Fibroblast of skin of left biceps (primary cell): ENCODE measurements at regions not wholly inside any gene's neighbourhood (a gene's known extent, or its start where the extent isn't known, plus 50 kb on each side); places are given as distances from the start of the nearest gene placed in this dataset.

Experiments
- DNase-seq, 2 experiments: peaks; one replicate each; pipeline ENCODE4 v3.0.0-alpha.2; 2013; ENCODE audit warnings: low read depth in 2 of 2

GRCh38 chr3:7793786-7794185, 707.8 kb upstream of the LMCD1 start:
- no peak for DNase-seq

- DNase-seq = no peak
Measured at GRCh38 chr3:7798276-7798675, 703.3 kb upstream of the LMCD1 start.

GRCh38 chr3:7800006-7800780, 701.4 kb upstream of the LMCD1 start:
- DNase-seq = no peak

- DNase-seq = no peak
Measured at GRCh38 chr3:7812490-7812889, 689.1 kb upstream of the LMCD1 start.

DNA sequence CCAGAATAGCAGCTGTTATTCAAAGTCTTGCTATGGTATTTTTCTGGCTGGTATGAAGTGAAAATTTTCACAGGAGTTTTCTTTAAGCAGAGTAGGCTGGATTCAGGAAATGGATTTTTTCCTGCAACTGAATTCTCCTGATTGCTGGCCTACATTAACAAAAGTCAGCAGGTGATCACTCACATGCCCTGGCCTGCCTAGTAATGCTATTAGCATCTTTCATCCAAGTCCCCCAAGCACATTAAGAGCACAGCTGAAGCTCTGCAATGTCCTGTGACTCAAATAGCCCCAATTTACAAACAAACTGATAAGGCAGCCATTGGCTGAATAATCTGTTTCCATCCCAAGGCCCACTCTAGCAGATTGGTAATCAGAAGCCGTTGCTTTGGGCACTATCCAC, 688.3 kb upstream of the LMCD1 start:
- no peak for DNase-seq

- no peak for DNase-seq
Measured at GRCh38 chr3:7817239-7817638, 684.4 kb upstream of the LMCD1 start.

DNA sequence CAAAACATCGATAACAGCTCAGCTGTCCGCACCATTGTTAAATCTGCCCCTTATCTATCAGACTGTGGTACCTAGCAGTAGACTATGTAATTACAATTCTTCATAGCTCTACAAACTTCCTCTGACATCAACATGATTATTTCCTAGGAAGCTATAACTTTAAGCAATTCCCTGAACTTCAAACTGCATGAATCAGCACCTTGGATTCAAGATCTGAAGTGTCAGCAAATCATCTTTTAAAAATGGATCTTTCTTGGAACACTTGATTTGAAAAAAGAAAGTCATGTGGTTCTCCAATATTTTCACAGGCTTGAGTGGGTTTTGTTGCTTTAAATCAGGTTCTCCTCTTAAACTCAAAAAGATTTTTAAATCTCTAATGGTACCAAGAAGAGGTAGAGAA, 680.7 kb upstream of the LMCD1 start:
- DNase-seq = no peak

DNA sequence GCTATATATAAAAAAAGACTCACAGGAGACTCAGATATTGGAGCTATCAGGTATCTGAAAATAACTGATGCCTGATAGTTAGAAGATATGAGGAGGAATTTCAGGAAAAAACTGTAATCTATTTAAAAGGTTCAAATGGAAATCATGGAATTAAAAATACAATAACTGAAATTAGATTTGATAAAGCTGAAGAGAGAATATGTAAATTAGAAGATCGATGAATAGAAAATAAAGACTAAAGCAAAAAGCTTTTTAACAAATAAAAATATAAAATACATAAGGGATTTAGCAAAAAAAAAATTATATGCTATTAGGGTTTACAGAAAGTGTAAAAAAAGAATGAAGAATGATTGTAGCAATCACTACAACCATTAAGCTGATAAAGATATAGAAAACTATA, 679.8 kb upstream of the LMCD1 start:
- DNase-seq = no peak

DNA sequence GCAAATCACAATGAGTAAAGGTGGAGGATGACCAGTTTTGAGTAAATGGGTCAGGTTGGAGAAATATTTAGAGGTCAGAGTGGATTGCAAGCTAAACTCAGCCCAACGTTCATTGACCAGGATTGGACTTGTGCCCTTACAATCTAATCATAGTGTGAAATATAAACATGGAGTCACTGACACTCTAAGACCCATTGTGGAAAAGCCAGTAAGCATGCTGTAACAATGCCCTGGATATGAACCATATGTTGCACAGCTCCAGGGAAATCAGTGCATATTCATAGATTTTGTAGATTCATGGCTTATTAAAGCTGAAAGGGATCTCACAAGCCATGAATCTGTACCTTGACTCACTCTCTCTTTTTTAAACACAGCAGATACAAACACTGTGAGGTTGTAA, 660.2 kb upstream of the LMCD1 start:
- DNase-seq = no peak

DNA sequence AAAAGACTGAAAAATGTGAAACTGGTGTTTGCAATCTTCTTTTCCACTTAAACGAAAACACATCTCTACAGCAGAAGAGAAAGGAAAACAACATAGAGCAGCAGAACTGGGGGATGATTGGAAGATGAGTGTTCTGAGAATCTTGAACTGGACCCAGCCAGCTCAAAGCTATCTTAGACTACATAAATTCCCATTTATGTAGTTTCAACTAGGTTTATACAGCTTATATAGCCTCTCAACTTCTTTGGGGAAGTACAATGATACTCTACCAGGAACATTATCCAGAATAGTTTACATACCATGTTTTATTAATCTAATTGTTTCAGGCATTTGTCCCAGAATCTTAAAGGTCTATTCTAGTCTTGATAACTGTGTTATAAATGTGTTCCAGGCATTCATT, 658.2 kb upstream of the LMCD1 start:
- no peak for DNase-seq

DNA sequence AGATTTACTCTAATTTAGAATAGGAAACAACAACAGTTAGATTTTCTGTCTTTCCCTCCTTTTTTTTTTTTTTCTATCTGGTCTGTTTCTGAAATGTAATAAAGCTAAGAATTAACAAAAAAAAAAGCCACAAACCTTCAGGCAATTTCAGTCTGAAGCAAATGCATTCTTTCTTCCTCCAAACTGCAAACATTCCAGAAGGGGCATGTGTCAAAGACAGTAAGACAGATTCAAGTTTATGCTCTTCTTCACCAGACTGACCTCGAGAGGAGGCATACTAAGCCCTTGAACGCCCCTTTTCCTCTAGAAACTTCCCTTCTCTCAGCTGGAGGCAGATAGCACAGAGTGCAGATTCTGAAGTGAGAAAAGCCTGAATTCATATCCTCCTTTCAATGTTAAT, 654.6 kb upstream of the LMCD1 start:
- DNase-seq = no peak

- no peak for DNase-seq
Measured at GRCh38 chr3:7847521-7847920, 654.1 kb upstream of the LMCD1 start.

DNA sequence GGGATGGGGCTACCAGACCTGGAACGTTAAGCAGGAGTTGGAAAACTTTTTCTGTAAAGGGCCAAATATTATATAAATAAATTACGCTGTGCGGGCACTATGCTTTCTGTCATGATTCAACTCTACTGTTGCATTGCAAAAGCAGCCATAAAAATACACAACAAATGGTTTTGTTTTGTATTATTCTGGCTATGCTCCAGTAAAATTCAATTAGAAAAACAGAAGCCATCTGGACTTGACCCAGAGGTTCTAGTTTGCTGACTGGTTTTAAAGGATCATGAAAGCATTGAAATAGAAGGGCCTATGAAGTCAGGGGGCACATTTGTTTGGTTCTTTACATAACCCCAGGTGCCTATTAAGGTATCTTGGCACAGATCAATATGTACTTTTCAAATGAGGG, 647.4 kb upstream of the LMCD1 start:
- DNase-seq = no peak

DNA sequence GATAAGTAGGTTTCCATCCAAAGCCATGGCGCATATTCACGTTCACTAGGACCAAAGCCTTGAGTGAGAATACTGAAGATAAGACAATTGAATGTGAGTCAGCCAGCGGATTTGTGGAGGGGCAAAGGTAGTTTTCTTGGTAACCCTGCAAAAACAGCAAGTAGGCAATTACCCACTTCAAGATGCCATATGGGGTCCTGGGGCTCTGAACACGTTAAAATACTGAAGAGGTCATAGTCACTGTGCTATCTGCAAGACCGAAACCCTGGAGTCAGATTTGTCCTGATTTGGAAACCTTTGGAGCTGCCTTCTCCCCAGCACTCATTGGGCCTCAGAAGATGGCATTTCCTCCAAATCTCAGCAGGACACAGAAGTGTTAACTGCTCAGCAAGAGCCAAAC, 646.9 kb upstream of the LMCD1 start:
- DNase-seq = no peak

DNA sequence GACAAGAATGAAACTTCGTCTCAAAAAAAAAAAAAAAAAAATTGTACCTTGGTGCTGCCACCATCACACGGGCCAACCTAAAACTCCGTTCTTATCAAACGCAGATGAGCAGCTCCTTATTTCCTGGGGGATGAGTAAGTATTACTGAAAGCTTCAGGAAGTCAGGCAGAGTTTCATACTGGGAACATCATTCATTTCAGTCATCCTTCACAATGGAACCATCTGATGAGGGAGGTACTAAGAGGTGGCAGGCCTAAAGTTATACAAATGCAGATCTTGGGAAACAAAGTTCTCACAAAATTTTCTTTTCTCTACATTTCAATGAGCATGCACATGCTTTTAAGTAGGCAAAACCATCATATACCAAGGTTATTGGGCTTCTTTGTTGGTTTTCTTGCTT, 636.0 kb upstream of the LMCD1 start:
- no peak for DNase-seq

DNA sequence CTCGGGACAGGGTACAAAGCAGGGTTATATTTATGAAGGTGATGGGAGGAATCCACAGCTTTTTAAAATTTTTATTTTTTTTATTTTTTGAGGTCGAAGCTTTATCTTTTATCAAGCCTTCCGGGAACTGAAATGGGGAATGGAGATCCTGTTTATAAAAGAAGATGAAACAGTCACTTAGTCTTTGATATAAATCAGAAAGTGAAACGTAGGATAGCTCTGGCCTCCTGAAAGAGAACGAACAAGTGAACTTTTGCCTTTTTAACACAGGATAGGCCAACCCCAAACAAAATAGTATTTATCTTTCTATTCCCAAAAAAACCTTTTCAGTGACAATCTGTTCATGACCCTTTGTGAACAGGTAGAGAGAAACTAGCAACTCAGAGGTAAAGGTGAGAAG, 634.0 kb upstream of the LMCD1 start:
- DNase-seq = no peak

DNA sequence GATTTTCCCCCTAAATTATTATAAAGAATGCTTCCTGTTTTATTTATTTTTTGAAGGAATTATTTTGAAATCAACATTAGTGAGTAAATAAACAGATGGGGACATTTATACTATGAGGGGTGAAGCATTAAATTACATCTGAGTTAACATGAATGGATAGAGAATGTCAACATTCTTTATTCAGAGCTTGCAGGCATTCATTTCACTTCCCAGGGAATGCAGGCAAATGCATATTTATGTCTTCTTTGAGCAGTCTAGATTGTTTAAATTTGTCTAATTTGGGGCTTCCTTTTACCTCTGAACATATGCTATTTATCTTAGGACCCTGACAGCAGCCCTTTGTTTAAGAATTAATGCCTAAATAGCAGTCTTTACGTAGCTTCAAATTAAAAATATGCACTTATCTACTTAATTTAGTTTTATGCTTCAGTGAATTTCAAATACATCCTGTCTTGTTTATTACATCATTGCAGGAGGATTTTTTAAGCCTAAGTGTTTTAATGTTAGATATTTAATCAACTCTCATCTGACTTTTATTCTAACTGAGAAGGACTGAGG, 630.5 kb upstream of the LMCD1 start:
- DNase-seq = no peak

GRCh38 chr3:7874116-7874515, 627.5 kb upstream of the LMCD1 start:
- no peak for DNase-seq

GRCh38 chr3:7875925-7876324, 625.7 kb upstream of the LMCD1 start:
- DNase-seq = no peak

- DNase-seq = no peak
Measured at GRCh38 chr3:7876741-7877297, 624.8 kb upstream of the LMCD1 start.

- no peak for DNase-seq
Measured at GRCh38 chr3:7877312-7877711, 624.3 kb upstream of the LMCD1 start.

DNA sequence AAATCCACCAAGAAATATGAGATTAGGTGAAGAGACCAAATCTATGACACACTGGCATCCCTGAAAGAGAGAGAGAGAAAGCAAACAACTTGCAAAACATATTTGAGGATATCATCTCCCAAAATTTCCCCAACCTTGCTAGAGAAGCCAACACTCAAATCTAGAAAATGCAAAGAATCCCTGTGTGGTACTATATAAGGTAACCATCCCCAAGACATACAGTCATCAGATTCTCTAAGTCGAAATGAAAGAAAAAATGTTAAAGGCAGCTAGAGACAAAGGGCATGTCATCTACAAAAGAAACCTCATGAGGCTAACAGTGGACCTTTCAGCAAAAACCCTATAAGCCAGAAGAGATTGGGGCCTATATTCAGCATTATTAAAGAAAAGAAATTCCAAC, 622.1 kb upstream of the LMCD1 start:
- no peak for DNase-seq

DNA sequence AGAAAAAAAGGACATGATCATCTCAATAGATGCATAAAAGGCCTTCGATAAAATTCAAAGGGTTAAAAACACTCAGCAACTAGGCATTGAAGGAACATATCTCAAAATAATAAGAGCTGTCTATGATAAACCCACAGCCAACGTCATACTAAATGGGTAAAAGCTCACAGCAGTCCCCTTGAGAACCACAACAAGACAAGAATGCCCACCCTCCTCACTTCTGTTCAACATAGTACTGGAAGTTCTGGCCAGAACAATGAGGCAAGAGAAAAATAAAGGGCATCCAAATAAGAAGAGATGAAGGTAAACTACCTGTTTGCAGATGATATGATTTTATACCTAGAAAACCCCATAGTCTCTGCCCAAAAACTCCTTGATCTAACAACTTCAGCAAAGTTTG, 619.7 kb upstream of the LMCD1 start:
- no peak for DNase-seq

GRCh38 chr3:7897655-7898054, 604.0 kb upstream of the LMCD1 start:
- no peak for DNase-seq
